NOMO-1 treated with dmso at 0.1 percent for 144 hours (cell line): ENCODE measurements at regions not wholly inside any gene's neighbourhood (a gene's known extent, or its start where the extent isn't known, plus 50 kb on each side); places are given as distances from the start of the nearest gene placed in this dataset.
"Not testable (repeated sequence)": the region's sequence is repeated elsewhere in the genome, so short reads cannot be mapped to it uniquely, and the experiment has no call there.

Source experiments
- DNase-seq: peaks from one replicate; lab custom pipeline; 2025; ENCODE audit not compliant: unreplicated experiment; lab: John Stamatoyannopoulos, UW

DNA sequence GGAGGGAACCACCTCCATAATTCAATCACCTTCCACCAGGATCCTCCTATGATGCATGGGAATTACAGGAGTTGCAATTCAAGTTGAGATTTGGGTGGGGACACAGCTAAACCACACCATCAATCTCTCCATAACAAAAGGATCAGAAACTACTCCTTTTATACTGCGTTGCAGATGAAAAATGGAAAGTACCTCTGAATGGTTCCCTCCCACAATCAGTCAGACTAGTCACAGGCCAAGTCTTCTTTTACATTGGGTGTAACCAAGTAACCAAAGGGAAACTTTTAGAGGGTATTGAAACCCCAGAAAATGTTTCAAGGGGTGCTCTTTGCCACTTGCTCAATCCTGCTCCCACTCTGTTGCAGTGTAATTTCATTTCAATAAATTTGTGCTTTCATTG is 504.3 kb upstream of the CNTN3 start:
- DNase-seq = no peak

DNA sequence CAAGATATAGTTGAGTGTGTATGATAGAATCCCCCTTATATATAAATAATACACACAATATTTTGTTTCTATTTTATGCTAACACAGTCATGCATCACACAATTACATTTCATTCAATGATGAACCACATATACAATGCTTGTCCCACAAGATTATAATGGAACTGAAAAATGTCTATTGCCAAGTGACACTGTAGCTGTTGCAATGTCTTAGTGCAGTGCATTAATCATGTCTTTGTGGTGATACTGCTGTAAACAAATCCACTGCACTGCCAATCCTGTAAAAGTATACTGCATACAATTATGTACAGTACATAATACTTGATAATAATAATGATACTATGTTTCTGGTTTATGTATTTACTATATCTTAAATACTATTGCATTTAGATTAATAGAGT is 512.1 kb upstream of the CNTN3 start:
- no peak for DNase-seq

GRCh38 chr3:75129101-75129500 is 514.6 kb upstream of the CNTN3 start:
- DNase-seq = no peak

DNA sequence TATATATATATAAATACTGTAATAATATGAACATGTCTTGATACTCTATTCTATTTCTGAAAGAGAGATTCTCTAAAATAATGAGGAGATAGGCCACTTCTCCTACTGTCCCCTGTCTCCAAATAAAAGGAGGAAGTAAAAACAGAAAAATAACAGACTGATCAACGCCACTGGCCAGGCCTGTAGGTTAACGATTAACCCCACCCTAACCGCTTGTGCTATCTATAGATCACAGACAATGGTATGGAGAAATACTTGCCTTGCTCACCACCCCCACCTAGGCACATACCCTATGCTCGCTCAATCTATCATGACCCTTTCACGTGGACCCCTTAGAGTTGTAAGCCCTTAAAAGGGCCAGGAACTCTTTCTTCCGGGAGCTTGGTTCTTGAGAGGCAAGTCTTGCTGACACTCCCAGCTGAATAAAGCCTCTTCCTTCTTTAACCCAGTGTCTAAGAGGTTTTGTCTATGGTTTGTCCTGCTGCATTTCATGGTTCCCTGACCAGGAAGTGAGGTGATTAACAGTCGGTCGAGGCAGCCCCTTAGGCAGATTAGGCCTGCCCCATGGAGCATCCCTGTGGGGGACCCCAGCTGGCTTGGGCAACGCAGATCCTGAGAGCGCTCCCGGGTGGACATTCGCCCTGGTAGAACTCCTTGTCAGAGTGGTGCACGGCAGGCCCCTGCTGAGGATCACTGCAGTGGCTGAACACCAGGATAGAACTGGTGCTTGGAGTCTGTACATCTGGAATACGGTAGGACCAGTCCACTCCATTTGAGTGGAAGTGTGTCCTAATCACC is 521.8 kb upstream of the CNTN3 start:
- no peak for DNase-seq

GRCh38 chr3:75138345-75138744 is 523.9 kb upstream of the CNTN3 start:
- no peak for DNase-seq

GRCh38 chr3:75140904-75141615 is 523.1 kb upstream of the FRG2C start:
- no peak for DNase-seq

- no peak for DNase-seq
Observed at GRCh38 chr3:75144406-75144805, 519.7 kb upstream of the FRG2C start.

GRCh38 chr3:75171630-75172230 is 492.4 kb upstream of the FRG2C start:
- DNase-seq = no peak

DNA sequence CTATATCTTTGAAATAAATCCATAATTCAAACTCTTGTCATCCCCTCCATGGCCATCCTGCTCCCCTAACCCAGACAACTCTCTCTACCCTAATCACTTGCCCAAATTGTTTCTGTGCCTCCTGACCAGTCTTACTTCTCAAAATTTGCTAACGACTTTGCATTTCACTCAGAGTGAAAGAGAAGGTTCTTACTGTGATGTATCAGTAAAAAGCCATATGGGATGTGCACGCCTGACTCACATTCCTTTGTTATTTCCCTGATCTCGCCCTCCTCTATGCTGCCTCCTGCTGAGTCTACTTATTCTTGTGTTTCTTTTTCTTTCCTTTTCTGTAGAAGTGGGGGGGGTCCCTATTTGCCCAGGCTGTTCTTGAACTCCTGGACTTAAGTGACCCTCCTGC is 487.2 kb upstream of the FRG2C start:
- DNase-seq = no peak

- no peak for DNase-seq
Observed at GRCh38 chr3:75180235-75180944, 483.7 kb upstream of the FRG2C start.

DNA sequence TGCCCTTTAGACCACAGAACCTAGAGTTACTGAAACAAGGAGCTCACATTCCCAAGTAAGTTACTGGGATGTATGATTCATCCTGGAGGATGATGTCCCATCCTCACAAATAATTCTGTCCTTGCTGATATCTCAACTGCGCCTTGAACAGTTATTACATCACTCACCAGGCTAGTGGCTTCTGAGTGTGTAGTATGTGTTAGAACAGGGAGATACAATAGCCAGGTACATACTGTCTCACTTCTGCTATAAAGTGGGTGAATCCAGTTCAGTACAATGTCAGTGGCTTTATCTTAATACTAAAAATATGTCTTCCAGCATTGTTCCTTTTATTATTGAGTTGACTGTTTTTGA is 483.2 kb upstream of the FRG2C start:
- no peak for DNase-seq

GRCh38 chr3:75188962-75189361 is 475.2 kb upstream of the FRG2C start:
- no peak for DNase-seq

DNA sequence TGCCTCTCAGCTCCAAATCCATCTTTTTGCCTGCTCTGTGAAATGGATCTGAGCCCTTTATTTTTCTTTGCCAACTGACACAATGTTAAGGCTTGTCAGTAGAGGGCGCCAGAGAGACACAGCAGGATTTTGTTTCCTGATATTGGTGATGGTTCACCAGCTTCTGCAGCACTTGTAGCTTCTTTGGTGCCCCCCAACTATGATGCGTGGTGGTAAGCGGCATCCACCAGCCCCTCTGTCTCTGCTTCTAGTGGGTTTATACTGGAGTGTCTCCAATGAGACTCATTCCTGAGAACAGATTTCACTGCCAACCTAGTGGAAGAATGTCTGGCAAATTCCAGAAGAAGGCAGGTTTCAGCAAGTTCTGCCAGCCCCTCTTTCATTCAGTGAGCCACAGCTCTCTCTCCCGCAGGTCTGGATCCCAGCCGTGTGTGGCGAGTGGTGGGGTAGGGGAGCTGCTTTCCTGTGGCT is 471.9 kb upstream of the FRG2C start:
- peak; percentile 7 for DNase-seq

DNA sequence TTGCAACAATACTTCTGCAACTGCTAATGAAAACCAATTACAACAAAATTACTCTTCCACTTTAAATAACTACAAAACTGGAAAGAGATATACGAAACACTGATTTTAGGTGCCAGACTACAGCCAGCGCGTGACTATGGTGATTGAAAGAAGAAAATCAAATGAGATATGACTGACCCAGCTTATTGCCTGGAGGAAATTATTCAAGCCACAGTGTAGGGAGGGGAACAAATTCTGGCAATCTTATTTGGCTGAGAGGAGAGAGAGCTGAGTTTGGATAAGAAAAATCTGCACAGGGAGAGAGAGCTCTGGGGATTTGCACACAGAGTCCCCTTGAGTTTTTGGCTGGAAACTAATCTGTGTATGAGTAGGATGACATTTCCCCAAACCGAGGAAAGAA is 470.3 kb upstream of the FRG2C start:
- DNase-seq = no peak

GRCh38 chr3:75214332-75214731 is 449.8 kb upstream of the FRG2C start:
- not testable (repeated sequence) for DNase-seq

GRCh38 chr3:75218577-75218976 is 445.6 kb upstream of the FRG2C start:
- no peak for DNase-seq

DNA sequence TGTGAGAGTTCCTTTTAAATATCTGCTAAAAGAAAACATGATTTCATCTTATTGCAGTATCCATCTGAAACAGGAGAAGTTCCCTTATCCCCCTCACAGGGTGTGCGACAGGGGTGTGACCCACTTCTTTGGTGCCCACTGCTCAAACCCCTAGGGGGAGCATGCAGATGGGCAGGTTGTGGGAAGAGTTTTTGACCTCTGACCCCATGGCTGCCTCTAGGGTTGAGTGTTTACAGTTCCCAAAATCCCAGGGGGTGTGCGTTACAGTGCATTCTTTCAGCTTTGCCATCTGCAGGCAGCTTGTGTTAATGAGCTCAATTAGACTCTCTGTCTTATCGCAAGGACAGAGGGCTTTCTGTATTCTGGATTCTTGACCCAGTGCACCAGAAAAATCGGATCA is 443.2 kb upstream of the FRG2C start:
- DNase-seq = no peak

DNA sequence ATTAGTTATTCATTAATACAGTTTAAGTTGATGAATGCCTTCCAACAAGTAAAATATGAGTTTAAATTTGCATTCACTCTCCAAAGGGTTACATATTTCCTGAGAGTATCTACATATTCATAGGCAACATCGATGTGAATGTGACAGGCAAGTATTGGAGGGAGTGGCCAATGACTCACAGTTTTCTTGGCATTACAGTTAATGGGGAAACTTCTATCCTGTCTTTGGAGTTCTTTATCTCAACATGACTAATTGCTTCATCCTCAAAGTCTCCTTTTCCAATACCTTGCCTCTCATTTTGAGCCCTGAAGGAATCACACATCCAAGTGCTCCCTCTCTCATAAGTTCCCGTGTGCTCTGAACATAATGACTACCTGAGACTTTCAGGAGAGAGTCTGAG is 439.7 kb upstream of the FRG2C start:
- DNase-seq = no peak

DNA sequence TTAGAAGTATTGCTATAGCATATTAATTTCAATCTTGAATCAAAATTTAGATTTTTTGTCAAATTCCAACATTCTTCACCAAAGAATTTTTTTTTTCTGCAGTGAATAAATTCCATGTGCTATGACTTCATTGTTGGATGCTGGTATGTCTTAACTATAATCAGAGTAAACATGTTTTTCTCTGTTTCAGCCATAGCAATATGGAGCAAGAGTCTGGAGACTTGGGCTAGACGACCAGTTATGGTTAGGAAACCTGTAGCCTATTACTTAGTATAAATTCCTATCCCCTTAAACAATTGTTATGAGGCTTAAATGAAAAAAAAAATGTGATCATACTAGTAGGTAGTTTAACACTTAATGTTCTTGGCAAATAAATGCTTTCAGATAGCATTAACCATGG is 431.9 kb upstream of the FRG2C start:
- DNase-seq = no peak

- DNase-seq = no peak
Observed at GRCh38 chr3:75235631-75236030, 428.5 kb upstream of the FRG2C start.

GRCh38 chr3:75237053-75237452 is 427.1 kb upstream of the FRG2C start:
- DNase-seq = no peak

- no peak for DNase-seq
Observed at GRCh38 chr3:75237477-75237876, 426.7 kb upstream of the FRG2C start.
